RCC 7860 (cell line): ENCODE measurements at regions not wholly inside any gene's neighbourhood (a gene's known extent, or its start where the extent isn't known, plus 50 kb on each side); places are given as distances from the start of the nearest gene placed in this dataset.

ENCODE experiments used
- DNase-seq: peaks from one replicate; pipeline ENCODE4 v3.0.0-alpha.2; 2015; ENCODE audit warnings: low spot score
- FAIRE-seq: peaks from 2 replicates; lab custom pipeline; 2012; peaks lifted over from hg19 to GRCh38; lab: Jason Lieb, UNC

DNA sequence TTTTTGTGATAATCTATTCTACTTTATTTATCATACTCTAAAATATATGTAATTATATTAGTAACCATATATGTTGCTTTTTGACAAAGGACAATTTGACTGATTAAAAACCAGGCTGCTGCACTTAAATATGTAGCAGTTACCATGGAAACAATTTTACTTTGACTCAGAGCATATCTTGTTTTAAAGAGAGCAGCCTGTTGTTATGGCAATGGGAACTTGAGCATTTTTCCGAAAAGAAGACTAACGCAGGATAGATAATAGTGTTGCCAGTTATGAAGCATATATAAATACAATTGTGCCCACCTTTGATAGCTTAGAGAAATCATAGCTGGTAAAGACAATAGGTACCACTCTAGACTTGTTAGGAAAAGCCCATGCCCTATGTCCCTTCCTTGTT is 283.0 kb downstream of the GASK1B start:
- FAIRE-seq (no peak), DNase-seq (no peak)

DNA sequence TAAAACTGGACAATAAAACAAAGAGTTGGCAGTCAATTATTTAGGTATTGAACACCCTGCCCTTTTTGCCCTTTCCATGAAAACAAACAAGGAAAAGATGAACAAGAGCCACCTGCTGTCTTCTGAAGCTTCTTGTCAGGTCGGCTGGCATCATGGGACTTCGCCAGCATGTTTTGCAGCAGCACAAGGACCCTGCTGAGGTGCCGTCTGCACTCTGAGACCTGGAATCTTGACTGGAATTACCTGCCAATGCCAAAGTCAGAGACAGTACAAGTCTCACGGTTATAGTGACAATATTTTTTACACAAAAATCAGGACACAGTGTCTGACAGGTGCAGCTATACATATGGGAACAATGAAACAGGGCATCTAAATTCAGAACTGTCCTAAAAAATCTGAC is 284.5 kb downstream of the GASK1B start:
- DNase-seq (no peak), FAIRE-seq (no peak)

DNA sequence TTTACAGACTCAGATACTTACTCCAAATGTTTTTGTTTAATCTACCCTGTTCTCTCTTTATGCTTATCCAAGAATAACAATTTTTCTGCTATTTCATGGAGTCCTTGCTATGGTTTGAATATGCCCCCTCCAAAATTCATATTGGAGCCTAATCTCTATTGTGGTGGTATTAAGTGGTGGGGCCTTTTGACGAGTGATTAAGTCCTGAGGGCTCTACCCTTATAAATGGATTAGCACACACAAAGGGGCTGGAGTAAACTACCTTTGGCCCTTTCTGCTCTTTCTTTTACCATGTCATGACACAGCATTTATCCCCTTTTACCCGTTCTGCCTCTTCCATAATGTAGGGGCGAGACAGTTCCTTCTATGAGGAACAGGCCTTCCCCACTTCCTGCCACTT is 285.5 kb downstream of the GASK1B start:
- FAIRE-seq (no peak), DNase-seq (no peak)

DNA sequence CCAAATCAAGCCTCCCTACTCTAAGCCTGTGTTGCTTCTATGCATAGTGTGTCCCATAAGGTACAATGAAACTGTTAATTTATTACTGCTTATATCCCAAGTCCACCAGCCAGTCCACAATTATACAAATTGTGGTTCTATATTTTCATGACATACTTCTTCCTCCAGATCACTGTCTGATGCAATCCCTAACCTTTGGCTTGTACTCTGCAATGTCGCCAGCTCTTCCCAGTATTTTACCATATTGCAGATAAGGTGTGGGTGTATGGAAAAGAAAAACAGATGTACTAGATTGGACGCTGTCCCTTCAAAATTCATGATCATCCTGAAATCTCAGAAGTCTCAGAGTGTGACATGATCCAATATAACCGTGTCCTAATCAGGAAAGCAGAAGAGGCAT is 286.2 kb downstream of the GASK1B start:
- FAIRE-seq = no peak
- DNase-seq = no peak

DNA sequence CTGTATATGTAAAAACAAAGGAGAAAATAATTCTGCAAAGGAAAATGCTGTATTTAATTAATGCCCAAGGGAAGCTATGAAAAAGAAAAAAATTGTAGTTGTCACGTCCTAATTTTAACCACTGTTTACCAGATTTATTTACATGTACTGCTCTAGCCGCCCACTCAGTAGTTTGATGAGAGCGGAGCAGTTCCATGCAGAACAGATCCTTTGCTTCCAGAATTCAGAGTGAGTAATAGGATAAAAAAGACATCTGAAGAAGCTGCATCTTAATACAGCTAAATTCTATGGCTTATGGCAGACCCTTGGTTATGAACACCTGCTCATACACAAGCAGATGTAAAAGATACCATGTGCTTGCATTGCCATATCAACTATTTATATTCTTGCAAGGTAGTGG is 287.0 kb downstream of the GASK1B start:
- DNase-seq (no peak), FAIRE-seq (no peak)

- FAIRE-seq = no peak
- no peak for DNase-seq
Measured at GRCh38 chr4:157882901-157883300, 289.9 kb downstream of the GASK1B start.

- FAIRE-seq (no peak), DNase-seq (no peak)
Measured at GRCh38 chr4:157880761-157881160, 292.1 kb downstream of the GASK1B start.

GRCh38 chr4:157854819-157855218 is 318.0 kb downstream of the GASK1B start:
- FAIRE-seq = no peak
- no peak for DNase-seq

- FAIRE-seq (no peak), DNase-seq (no peak)
Measured at GRCh38 chr4:157840648-157841047, 332.2 kb downstream of the GASK1B start.

DNA sequence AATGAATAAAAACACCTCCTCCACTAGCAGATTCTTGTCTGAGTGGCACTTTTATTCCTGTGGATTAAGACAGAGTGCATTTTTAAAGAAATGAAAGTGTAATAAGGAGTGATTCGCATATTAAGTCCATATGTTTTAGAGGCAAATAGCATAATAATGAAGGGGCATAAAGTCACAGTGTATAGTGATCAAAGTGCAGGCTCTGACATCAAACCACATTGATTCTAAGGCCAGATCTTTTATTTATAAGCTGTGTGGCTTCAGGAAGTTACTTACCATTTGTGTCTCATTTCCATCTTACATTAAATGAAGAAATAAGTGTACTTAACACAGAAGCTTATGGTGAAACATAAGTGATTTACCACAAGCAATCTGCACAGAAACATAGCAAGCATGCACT is 332.8 kb downstream of the GASK1B start:
- no peak for DNase-seq
- FAIRE-seq = no peak

DNA sequence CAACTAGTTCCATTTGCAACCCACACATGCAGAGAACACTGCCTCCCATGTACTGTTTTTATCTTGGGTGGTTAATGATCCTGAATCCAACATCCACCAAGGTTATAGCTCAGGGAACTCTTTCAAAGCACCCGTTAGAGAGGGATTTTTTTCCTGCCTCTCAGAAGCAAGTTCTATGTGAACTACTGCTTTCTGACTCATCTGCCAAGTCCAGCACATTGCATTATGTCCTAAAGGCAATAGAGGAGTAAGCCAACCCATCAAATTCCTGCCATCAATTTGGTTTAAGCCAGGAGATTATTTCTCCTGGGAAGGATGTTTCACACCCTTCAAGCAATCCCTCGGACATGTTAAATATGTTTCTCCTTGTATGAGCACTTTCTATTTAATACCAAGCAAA is 334.5 kb downstream of the GASK1B start:
- DNase-seq (no peak), FAIRE-seq (no peak)

GRCh38 chr4:157837071-157837703 is 335.6 kb downstream of the GASK1B start:
- FAIRE-seq = no peak

GRCh38 chr4:157832596-157832995 is 340.2 kb downstream of the GASK1B start:
- no peak for FAIRE-seq
- no peak for DNase-seq

More at GRCh38 chr4:157837071-157837703, 335.6 kb downstream of the GASK1B start:
- no peak for DNase-seq

GRCh38 chr4:157824021-157824420 is 348.8 kb downstream of the GASK1B start:
- no peak for DNase-seq
- no peak for FAIRE-seq

DNA sequence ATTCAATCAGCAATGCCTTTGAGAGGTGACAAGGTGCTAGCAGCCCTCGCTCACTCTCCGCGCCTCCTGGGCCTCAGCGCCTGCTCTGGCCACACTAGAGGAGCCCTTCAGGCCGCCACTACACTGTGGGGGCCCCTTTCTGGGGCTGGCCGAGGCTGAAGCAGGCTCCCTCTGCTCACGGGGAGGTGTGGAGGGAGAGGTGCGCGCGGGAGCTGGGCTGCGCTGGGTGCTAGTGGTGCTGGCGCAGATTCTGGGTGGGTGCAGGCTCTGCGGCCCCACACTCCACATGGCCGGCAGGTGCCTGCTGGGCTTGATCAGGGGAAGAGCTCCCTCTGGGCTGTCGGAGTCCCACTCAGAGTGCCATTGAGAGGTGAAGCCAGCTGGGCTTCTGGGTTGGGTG is 351.0 kb downstream of the GASK1B start:
- DNase-seq (no peak), FAIRE-seq (no peak)

DNA sequence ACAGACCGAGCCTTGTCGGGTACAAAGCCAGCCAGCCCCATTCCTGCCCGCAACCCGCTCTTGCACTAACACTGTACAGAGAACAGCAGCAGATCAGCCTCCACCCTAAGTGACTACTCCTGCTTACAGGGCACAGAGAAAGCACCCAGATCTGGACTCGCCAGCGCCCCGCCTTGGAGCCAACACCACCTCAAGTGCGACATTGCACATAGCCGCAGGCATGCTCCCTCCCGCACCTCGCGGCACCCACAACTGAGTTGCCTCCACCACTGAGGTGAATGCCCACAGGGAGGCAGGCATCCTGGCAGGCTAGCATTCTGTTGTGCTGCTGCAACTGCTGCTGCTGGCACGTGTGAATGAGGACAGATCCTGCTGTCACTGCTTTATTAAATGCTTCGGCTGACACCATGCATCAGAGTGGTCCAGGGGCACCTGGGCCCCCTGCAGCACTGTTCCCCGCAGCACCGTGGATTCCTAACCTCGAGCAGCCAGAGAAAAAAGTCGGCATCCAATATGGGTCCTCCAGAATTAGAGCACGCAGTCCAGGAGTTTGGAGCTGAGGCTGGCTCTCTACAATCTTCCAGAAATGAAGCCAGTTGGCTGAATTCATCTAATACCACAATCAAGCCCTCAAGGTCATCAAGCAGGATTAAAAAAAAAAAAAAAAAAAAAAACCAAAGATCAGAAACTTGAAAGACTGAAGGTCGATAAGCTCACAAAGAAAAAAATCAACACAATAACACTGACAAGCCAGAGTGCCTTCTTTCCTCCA is 352.9 kb downstream of the GASK1B start:
- FAIRE-seq (no peak), DNase-seq (no peak)

DNA sequence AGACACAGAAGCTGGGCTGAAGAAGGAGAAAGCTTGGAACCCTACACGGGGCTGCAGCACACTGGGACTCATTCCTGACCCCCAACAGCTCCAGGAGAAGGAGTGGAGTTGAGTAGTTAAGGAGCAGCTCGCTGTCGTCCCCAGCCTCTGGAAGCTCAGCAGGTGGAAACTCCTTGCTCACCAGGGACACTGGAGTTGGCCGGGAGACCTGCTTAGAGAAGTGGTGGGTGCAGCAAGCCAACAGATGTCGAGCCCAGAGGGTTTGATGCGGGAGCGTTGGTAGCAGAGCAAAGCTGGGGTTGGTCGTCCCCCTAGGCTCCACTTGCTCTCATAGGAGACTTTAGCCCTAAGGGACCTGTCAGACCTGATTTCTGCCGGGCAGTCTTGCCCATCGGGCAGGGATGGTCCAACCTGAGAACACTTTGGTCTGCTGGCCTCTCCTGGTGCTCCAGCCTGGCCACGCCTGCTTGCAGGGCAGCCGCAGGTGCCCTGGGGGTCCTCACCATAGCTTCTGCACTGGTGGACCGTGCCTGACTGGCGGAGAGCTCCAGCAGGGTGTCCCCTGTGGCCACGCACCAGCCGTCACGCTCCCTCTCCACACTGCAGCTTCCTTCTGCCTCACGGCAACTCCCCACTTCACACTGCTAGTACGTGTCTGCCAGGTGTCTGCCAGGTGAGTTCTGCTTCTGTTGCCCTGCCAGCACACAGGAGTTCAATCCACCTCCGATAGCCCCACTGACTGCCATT is 353.7 kb downstream of the GASK1B start:
- DNase-seq = no peak
- FAIRE-seq = no peak

- no peak for FAIRE-seq
- DNase-seq = no peak
Measured at GRCh38 chr4:157810137-157810774, 362.6 kb downstream of the GASK1B start.

- DNase-seq (no peak), FAIRE-seq (no peak)
Measured at GRCh38 chr4:157808796-157809383, 363.9 kb downstream of the GASK1B start.

DNA sequence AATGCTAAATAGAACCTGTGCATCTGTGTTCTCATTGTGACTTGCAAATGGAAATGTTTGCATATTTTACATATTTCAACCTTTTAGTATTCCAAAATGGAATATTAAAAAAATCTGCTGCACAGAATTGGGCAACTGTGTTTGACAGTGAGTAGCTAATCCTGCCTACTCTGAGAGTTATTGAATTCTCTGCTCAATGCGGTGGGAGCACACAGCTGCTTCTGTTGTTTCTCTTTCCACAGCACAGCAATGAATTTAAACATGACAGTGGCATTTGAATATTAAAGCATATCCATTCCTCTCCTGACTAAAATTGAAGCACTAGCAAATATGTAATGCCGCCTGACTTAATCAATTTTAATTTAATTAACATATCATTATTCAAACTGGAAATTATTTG is 366.6 kb downstream of the GASK1B start:
- no peak for FAIRE-seq
- no peak for DNase-seq

DNA sequence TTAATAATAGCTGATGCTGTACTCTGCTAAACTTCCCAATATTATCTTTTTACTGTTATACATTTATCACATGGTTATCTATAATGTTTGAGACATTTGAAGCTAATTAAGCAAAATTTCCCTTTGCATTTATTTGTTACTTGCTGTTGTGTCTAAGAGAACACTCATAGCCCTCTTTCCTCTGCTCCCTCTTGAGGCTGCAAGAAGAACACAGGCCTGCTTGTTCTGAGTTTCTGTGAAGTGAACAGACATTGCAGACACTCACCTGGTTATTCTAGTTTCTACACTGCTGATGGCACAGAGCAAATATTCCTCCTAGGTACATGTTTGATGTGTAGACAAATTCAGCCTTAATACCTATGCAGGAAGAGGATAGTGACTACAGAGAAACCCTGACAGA is 367.8 kb downstream of the GASK1B start:
- no peak for FAIRE-seq
- DNase-seq = no peak
